MM.1S (cell line): ENCODE measurements at regions not wholly inside any gene's neighbourhood (a gene's known extent, or its start where the extent isn't known, plus 50 kb on each side); places are given as distances from the start of the nearest gene placed in this dataset.

Experiments
- DNase-seq: peaks from one replicate; pipeline ENCODE4 v3.0.0-alpha.2; 2015
- H2AFZ ChIP-seq: fragments of 300-600 bp; sonication (generic); 2 replicates; pipeline ENCODE4 v1.6.0; 2016; ENCODE audit warnings: antibody characterized with exemption, low read length
- H3F3A ChIP-seq: fragments of 300-600 bp; sonication (generic); 2 replicates; pipeline ENCODE4 v1.6.1; 2016; ENCODE audit warnings: mild to moderate bottlenecking, antibody characterized with exemption, low read length, moderate library complexity, mixed read lengths; ENCODE audit not compliant: insufficient read depth
- H3K27ac ChIP-seq: fragments of 300-600 bp; sonication (generic); 2 replicates; pipeline ENCODE4 v1.5.1; 2016; ENCODE audit warnings: mild to moderate bottlenecking, low read length
- H3K27me3 ChIP-seq: fragments of 300-600 bp; sonication (generic); replicated peaks from 2 replicates; pipeline ENCODE4 v1.6.0; 2016; ENCODE audit warnings: low read length; ENCODE audit not compliant: insufficient read depth
- H3K36me3 ChIP-seq: fragments of 300-600 bp; sonication (generic); replicated peaks from 2 replicates; pipeline ENCODE4 v1.6.1; 2016; ENCODE audit warnings: mild to moderate bottlenecking, low read length, mixed read lengths; ENCODE audit not compliant: insufficient read depth
- H3K4me1 ChIP-seq: fragments of 300-600 bp; sonication (generic); 2 replicates; pipeline ENCODE4 v1.6.1; 2016; ENCODE audit warnings: low read length, mixed read lengths
- H3K4me2 ChIP-seq: fragments of 300-600 bp; sonication (generic); 2 replicates; pipeline ENCODE4 v1.6.0; 2016; ENCODE audit warnings: low read depth, low read length
- H3K4me3 ChIP-seq: fragments of 300-600 bp; sonication (generic); 2 replicates; pipeline ENCODE4 v1.5.1; 2016; ENCODE audit warnings: low read length, mixed read lengths
- H3K79me2 ChIP-seq: fragments of 300-600 bp; sonication (generic); 2 replicates; pipeline ENCODE4 v1.6.1; 2016; ENCODE audit warnings: mixed run types, low read length, mixed read lengths
- H3K9ac ChIP-seq: fragments of 300-600 bp; sonication (generic); 2 replicates; pipeline ENCODE4 v1.6.1; 2016; ENCODE audit warnings: low read length, mixed read lengths
- H3K9me2 ChIP-seq: fragments of 300-600 bp; sonication (generic); replicated peaks from 2 replicates; pipeline ENCODE4 v1.6.1; 2016; ENCODE audit warnings: mild to moderate bottlenecking, low read length, mixed read lengths; ENCODE audit not compliant: insufficient read depth
- H3K9me3 ChIP-seq: fragments of 300-600 bp; sonication (generic); replicated peaks from 2 replicates; pipeline ENCODE4 v1.6.1; 2016; ENCODE audit warnings: mild to moderate bottlenecking, low read length, mixed read lengths; ENCODE audit not compliant: insufficient read depth
- H4K20me1 ChIP-seq: fragments of 300-600 bp; sonication (generic); 2 replicates; pipeline ENCODE4 v1.6.1; 2016; ENCODE audit warnings: mild to moderate bottlenecking, low read length, moderate library complexity, mixed read lengths; ENCODE audit not compliant: insufficient read depth
- EZH2 ChIP-seq: fragments of 300-600 bp; sonication (generic); optimal IDR thresholded peaks from 2 replicates; pipeline ENCODE3; 2017; ENCODE audit warnings: low read depth, mild to moderate bottlenecking, antibody characterized with exemption, low read length, mixed read lengths
- EZH2phosphoT487 ChIP-seq: fragments of 300-600 bp; sonication (generic); IDR thresholded peaks from 2 replicates; pipeline ENCODE4 v1.6.1; 2018; ENCODE audit warnings: antibody characterized with exemption, low read length
- TF ChIP-seq, protein P1 (sequence below): fragments of 300-600 bp; sonication (generic); IDR thresholded peaks from 2 replicates; pipeline ENCODE4 v1.5.1; 2016; ENCODE audit warnings: antibody characterized with exemption, low read length, mixed read lengths

DNA sequence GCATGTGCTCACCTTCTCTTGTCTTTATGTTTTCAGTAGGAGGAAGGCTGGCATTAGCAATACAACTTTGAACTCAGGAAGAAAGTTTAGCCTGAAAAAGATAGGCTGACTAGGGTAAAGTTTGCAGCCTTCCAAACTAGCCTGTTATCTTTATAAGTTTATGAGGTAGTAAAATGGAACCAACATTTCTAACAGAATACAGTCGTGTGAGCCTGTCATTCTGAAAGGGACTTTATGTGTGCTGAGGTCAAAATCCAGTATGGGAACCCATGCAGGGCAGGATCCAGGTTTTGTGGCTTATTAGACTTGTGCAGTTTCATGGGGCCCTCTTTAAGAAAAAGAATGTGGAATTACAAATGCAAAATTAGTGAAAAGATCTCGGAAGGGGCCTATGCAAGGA lies 201.0 kb upstream of the PRPS1L1 start:
- no peak overlapping the region for H3K9ac ChIP-seq
- H3K27me3 ChIP-seq, result no peaks in the 10 kb centered on the region
- no peaks in the 10 kb centered on the region for H4K20me1 ChIP-seq
- H3K27ac ChIP-seq, result no peak overlapping the region
- no peak overlapping the region for H3K4me3 ChIP-seq
- H3K4me2 ChIP-seq, result no peak overlapping the region
- H3K9me2 ChIP-seq, result no peaks in the 10 kb centered on the region
- no peak for DNase-seq
- no peaks in the 10 kb centered on the region for H3K36me3 ChIP-seq
- TF ChIP-seq EZH2phosphoT487 (no peak), EZH2 (no peak)
- TF ChIP-seq, protein P1, sequence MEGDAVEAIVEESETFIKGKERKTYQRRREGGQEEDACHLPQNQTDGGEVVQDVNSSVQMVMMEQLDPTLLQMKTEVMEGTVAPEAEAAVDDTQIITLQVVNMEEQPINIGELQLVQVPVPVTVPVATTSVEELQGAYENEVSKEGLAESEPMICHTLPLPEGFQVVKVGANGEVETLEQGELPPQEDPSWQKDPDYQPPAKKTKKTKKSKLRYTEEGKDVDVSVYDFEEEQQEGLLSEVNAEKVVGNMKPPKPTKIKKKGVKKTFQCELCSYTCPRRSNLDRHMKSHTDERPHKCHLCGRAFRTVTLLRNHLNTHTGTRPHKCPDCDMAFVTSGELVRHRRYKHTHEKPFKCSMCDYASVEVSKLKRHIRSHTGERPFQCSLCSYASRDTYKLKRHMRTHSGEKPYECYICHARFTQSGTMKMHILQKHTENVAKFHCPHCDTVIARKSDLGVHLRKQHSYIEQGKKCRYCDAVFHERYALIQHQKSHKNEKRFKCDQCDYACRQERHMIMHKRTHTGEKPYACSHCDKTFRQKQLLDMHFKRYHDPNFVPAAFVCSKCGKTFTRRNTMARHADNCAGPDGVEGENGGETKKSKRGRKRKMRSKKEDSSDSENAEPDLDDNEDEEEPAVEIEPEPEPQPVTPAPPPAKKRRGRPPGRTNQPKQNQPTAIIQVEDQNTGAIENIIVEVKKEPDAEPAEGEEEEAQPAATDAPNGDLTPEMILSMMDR, result no peak
- H3K4me1 ChIP-seq, result peaks cover 15% of the 10 kb centered on the region
- no peaks in the 10 kb centered on the region for H3K9me3 ChIP-seq
- H3K79me2 ChIP-seq, result no peaks in the 10 kb centered on the region
- no peak overlapping the region for H2AFZ ChIP-seq
- H3F3A ChIP-seq, result no peaks in the 10 kb centered on the region

DNA sequence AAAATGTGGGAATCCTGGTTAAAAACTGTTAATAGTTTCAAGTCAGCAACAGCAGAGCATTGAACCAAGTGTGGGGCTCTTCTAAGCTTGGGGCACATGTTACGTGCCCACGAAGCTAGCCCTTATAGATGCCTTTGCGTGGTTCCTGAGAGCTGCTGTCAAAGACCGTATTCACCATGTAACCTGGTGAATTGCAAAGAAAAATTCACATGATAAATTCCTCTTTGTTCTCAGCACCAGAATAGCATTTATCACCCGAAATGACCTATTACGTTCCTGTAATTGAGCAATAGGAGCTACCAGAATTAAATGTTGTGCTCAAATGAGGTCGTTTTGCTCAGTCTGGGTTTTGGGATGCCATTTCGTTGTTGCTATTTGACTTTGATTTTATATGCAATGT lies 202.6 kb upstream of the PRPS1L1 start:
- Histone ChIP-seq H3K9me2 (no peaks in the 10 kb centered on the region), H3K36me3 (no peaks in the 10 kb centered on the region), H3K9ac (no peak overlapping the region), H3K27ac (no peak overlapping the region), H3K9me3 (no peaks in the 10 kb centered on the region), H2AFZ (no peak overlapping the region), H4K20me1 (no peaks in the 10 kb centered on the region), H3K79me2 (no peaks in the 10 kb centered on the region), H3K4me3 (no peak overlapping the region), H3F3A (no peaks in the 10 kb centered on the region), H3K27me3 (no peaks in the 10 kb centered on the region), H3K4me2 (no peak overlapping the region), H3K4me1 (peaks cover 5% of the 10 kb centered on the region)
- TF ChIP-seq EZH2 (no peak), EZH2phosphoT487 (no peak)
- TF ChIP-seq, protein P1, result no peak
- no peak for DNase-seq

DNA sequence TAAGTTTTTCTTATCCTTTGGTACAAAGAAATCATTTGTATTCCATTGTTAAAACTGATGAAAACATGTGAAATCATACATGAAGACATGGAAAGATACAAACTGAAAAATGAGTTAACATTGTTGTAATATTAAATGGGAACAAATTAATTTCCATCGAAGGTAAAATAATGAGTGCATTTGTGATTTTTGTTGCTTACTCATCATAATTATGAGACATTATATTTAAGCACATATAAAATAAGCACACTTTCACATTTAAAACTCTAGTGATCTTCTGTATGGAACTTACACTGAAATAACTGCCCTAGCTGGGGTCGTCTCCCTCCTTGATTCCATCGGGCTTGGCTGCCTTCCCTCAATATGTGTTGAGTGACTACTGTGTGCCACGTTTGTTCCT lies 204.2 kb upstream of the PRPS1L1 start:
- no peaks in the 10 kb centered on the region for H3K9me2 ChIP-seq
- H3K4me2 ChIP-seq, result no peak overlapping the region
- H3K36me3 ChIP-seq, result no peaks in the 10 kb centered on the region
- H3K27me3 ChIP-seq, result no peaks in the 10 kb centered on the region
- H3K79me2 ChIP-seq, result no peaks in the 10 kb centered on the region
- DNase-seq, result no peak
- no peak overlapping the region for H3K9ac ChIP-seq
- H3K4me1 ChIP-seq, result no peaks in the 10 kb centered on the region
- H3F3A ChIP-seq, result no peaks in the 10 kb centered on the region
- H3K27ac ChIP-seq, result no peak overlapping the region
- TF ChIP-seq, protein P1, result no peak
- no peak for TF ChIP-seq EZH2phosphoT487
- TF ChIP-seq EZH2, result no peak
- no peaks in the 10 kb centered on the region for H4K20me1 ChIP-seq
- H2AFZ ChIP-seq, result no peak overlapping the region
- H3K9me3 ChIP-seq, result no peaks in the 10 kb centered on the region
- no peak overlapping the region for H3K4me3 ChIP-seq

- no peak overlapping the region for H3K27ac ChIP-seq
- no peaks in the 10 kb centered on the region for H3K9me3 ChIP-seq
- DNase-seq, result no peak
- H3K4me1 ChIP-seq, result peaks cover 5% of the 10 kb centered on the region; the same call in 1 of the 2 replicates
- TF ChIP-seq, protein P1, result no peak
- TF ChIP-seq EZH2, result no peak
- TF ChIP-seq EZH2phosphoT487, result no peak
- H3K4me3 ChIP-seq, result no peak overlapping the region
- no peaks in the 10 kb centered on the region for H3K27me3 ChIP-seq
- no peak overlapping the region for H3K9ac ChIP-seq
- H3K36me3 ChIP-seq, result no peaks in the 10 kb centered on the region
- no peak overlapping the region for H2AFZ ChIP-seq
- no peaks in the 10 kb centered on the region for H4K20me1 ChIP-seq
- H3K4me2 ChIP-seq, result no peak overlapping the region
- H3F3A ChIP-seq, result 0 out of 2 replicates have a peak, but pooled peaks cover 2% of the 10 kb centered on the region
- no peaks in the 10 kb centered on the region for H3K79me2 ChIP-seq
- H3K9me2 ChIP-seq, result no peaks in the 10 kb centered on the region
Measured at GRCh38 chr7:18234519-18234918, 206.9 kb upstream of the PRPS1L1 start.
